ENCODE measurements at regions not wholly inside any gene's neighbourhood (a gene's known extent, or its start where the extent isn't known, plus 50 kb on each side); places are given as distances from the start of the nearest gene placed in this dataset.

DNA sequence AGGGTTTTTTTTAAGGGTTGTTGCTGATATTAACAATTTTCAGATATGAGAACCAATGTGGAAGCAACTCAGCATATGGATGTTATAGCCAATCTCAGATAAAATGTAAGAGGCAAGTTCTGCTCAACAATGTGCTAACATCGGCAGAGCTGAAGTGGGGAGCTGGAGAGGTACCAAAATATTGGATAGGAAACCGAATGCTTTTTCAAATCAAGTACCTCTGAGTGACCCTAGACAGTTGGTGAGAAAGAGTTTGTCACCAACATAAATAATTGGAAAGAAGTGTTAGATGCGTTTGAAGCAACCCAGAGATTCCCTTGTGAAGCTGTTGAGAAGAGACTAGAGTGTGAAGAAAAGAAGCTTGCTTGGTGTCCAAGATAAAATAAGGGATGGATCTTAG is 140.7 kb downstream of the SOX4 start:
- TF ChIP-seq EZH2 (IDR thresholded peaks at IDR 0.05; ENCODE audit: insufficient read depth, poor library complexity, severe bottlenecking) (no peak), EZH2phosphoT487 (IDR thresholded peaks at IDR 0.05; ENCODE audit: insufficient read depth, low read depth) (no peak)
- Histone ChIP-seq H3K27ac (no peak overlapping the region), H3K79me2 (ENCODE audit: insufficient read depth) (no peaks in the 10 kb centered on the region), H3K9ac (no peak overlapping the region), H3K4me1 (ENCODE audit: insufficient read depth) (peaks cover 10% of the 10 kb centered on the region), H3K27me3 (replicated peaks; ENCODE audit: insufficient read depth) (no peaks in the 10 kb centered on the region), H3K9me2 (ENCODE audit: insufficient read depth) (no peaks in the 10 kb centered on the region; the same call in 1 of the 2 replicates), H2AFZ (no peak overlapping the region), H3K4me2 (ENCODE audit: unreplicated experiment) (no peak overlapping the region), H3K9me3 (ENCODE audit: low read depth) (no peaks in the 10 kb centered on the region), H3K4me3 (no peak overlapping the region), H3K36me3 (ENCODE audit: low read depth) (no peaks in the 10 kb centered on the region), H3F3A (ENCODE audit: insufficient read depth) (peaks cover 11% of the 10 kb centered on the region), H4K20me1 (ENCODE audit: insufficient read depth) (no peaks in the 10 kb centered on the region)
- WGBS, 2 experiments (ENCODE audit: low coverage in 1 of 2, low lambda C conversion rate in 2 of 2, missing lambda C conversion rate in 2 of 2), result 85 to 87% methylated on average over 3 of the region's 3 CpGs
- in situ Hi-C loops (cut with MboI), result no loop called here
- DNase-seq, result no peak

DNA sequence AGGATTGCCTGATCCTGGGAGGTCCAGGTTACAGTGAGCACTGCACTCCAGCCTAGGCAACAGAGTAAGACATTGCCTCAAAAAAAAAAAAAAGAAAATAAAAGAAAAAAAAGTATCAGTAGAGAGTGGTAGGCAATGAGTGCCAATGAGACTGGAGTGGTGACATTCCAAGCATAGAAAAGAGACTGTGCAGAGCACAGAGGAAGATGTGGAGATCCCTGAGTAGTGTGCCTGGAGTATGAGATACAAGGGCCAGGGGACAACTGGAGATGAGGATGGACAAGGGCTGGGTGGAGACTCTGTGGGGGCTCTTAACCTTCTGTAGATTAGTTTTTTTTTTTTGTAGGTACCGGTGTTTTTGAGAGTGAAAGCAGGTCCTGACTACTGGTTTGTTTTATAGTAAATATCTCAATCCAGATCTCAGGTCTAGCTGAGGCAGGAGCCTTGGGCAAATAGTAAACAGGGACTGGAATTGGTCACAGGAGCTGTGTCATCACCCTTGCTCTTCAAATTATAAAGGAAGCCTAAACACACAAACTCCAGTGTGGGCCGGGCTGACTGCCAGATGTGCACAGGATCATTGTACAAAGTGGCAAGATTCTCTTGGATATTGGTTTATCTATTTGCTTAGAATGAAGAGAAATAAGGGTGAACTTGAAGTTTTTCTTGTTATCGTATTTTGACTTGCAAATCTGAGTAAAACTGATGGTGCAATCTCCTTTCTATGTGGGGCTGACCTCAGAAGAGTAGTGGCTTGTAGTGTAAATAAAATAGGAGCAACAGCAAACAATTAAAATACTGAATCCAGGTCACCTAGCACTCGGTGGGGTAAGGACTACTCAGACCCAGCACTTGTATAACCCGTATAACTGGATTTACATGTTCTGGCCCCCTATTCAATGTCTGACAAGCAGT is 144.9 kb downstream of the SOX4 start:
- no peak overlapping the region for H3K4me2 ChIP-seq (ENCODE audit: unreplicated experiment)
- no peak for DNase-seq
- H3K4me1 ChIP-seq (ENCODE audit: insufficient read depth), result peaks cover 9% of the 10 kb centered on the region
- H3K79me2 ChIP-seq (ENCODE audit: insufficient read depth), result no peaks in the 10 kb centered on the region
- WGBS, 2 experiments (ENCODE audit: low coverage in 1 of 2, low lambda C conversion rate in 2 of 2, missing lambda C conversion rate in 2 of 2), result 87 to 88% methylated on average over 5 of the region's 5 CpGs
- no peak overlapping the region for H3K9ac ChIP-seq
- H3K9me3 ChIP-seq (ENCODE audit: low read depth), result no peaks in the 10 kb centered on the region
- H3K27me3 ChIP-seq (replicated peaks; ENCODE audit: insufficient read depth), result no peaks in the 10 kb centered on the region
- no peaks in the 10 kb centered on the region for H3K36me3 ChIP-seq (ENCODE audit: low read depth)
- no peaks in the 10 kb centered on the region for H4K20me1 ChIP-seq (ENCODE audit: insufficient read depth)
- TF ChIP-seq EZH2 (IDR thresholded peaks at IDR 0.05; ENCODE audit: insufficient read depth, poor library complexity, severe bottlenecking), result no peak
- no peak for TF ChIP-seq EZH2phosphoT487 (IDR thresholded peaks at IDR 0.05; ENCODE audit: insufficient read depth, low read depth)
- H3K9me2 ChIP-seq (ENCODE audit: insufficient read depth), result no peaks in the 10 kb centered on the region; the same call in 1 of the 2 replicates
- peaks cover 13% of the 10 kb centered on the region for H3F3A ChIP-seq (ENCODE audit: insufficient read depth)
- in situ Hi-C loops (cut with MboI), result no loop called here
- no peak overlapping the region for H3K4me3 ChIP-seq
- H2AFZ ChIP-seq, result no peak overlapping the region
- no peak overlapping the region for H3K27ac ChIP-seq

- DNase-seq, result no peak
- no peaks in the 10 kb centered on the region for H3K9me3 ChIP-seq (ENCODE audit: low read depth)
- H3K9me2 ChIP-seq (ENCODE audit: insufficient read depth), result no peaks in the 10 kb centered on the region; the same call in 1 of the 2 replicates
- 51 to 60% methylated on average over 2 of the region's 2 CpGs for WGBS, 2 experiments (ENCODE audit: low coverage in 1 of 2, low lambda C conversion rate in 2 of 2, missing lambda C conversion rate in 2 of 2)
- TF ChIP-seq EZH2phosphoT487 (IDR thresholded peaks at IDR 0.05; ENCODE audit: insufficient read depth, low read depth) (no peak), EZH2 (IDR thresholded peaks at IDR 0.05; ENCODE audit: insufficient read depth, poor library complexity, severe bottlenecking) (no peak)
- H4K20me1 ChIP-seq (ENCODE audit: insufficient read depth), result no peaks in the 10 kb centered on the region
- H3K4me2 ChIP-seq (ENCODE audit: unreplicated experiment), result no peak overlapping the region
- H2AFZ ChIP-seq, result no peak overlapping the region
- in situ Hi-C loops (cut with MboI), result no loop called here
- H3K9ac ChIP-seq, result no peak overlapping the region
- no peaks in the 10 kb centered on the region for H3K36me3 ChIP-seq (ENCODE audit: low read depth)
- no peaks in the 10 kb centered on the region for H3K27me3 ChIP-seq (replicated peaks; ENCODE audit: insufficient read depth)
- peaks cover 9% of the 10 kb centered on the region for H3K4me1 ChIP-seq (ENCODE audit: insufficient read depth)
- no peaks in the 10 kb centered on the region for H3K79me2 ChIP-seq (ENCODE audit: insufficient read depth)
- H3F3A ChIP-seq (ENCODE audit: insufficient read depth), result peaks cover 13% of the 10 kb centered on the region
- no peak overlapping the region for H3K4me3 ChIP-seq
- H3K27ac ChIP-seq, result no peak overlapping the region
Measured at GRCh38 chr6:21739241-21739640, 145.7 kb downstream of the SOX4 start.

GRCh38 chr6:21739838-21740237 is 146.3 kb downstream of the SOX4 start:
- Histone ChIP-seq H4K20me1 (ENCODE audit: insufficient read depth) (no peaks in the 10 kb centered on the region), H3K27me3 (replicated peaks; ENCODE audit: insufficient read depth) (no peaks in the 10 kb centered on the region), H3K4me3 (no peak overlapping the region), H3K4me1 (ENCODE audit: insufficient read depth) (peaks cover 9% of the 10 kb centered on the region), H3K9me2 (ENCODE audit: insufficient read depth) (no peaks in the 10 kb centered on the region; the same call in 1 of the 2 replicates), H3K9me3 (ENCODE audit: low read depth) (no peaks in the 10 kb centered on the region), H3F3A (ENCODE audit: insufficient read depth) (peaks cover 13% of the 10 kb centered on the region), H3K79me2 (ENCODE audit: insufficient read depth) (no peaks in the 10 kb centered on the region), H2AFZ (no peak overlapping the region), H3K4me2 (ENCODE audit: unreplicated experiment) (no peak overlapping the region), H3K36me3 (ENCODE audit: low read depth) (no peaks in the 10 kb centered on the region), H3K27ac (no peak overlapping the region), H3K9ac (no peak overlapping the region)
- WGBS, 2 experiments (ENCODE audit: low coverage in 1 of 2, low lambda C conversion rate in 2 of 2, missing lambda C conversion rate in 2 of 2), result 86 to 87% methylated on average over 5 of the region's 5 CpGs
- no peak for DNase-seq
- in situ Hi-C loops (cut with MboI), result no loop called here
- TF ChIP-seq EZH2 (IDR thresholded peaks at IDR 0.05; ENCODE audit: insufficient read depth, poor library complexity, severe bottlenecking), result no peak
- TF ChIP-seq EZH2phosphoT487 (IDR thresholded peaks at IDR 0.05; ENCODE audit: insufficient read depth, low read depth), result no peak
